ENCODE measurements at regions not wholly inside any gene's neighbourhood (a gene's known extent, or its start where the extent isn't known, plus 50 kb on each side); places are given as distances from the start of the nearest gene placed in this dataset.

DNA sequence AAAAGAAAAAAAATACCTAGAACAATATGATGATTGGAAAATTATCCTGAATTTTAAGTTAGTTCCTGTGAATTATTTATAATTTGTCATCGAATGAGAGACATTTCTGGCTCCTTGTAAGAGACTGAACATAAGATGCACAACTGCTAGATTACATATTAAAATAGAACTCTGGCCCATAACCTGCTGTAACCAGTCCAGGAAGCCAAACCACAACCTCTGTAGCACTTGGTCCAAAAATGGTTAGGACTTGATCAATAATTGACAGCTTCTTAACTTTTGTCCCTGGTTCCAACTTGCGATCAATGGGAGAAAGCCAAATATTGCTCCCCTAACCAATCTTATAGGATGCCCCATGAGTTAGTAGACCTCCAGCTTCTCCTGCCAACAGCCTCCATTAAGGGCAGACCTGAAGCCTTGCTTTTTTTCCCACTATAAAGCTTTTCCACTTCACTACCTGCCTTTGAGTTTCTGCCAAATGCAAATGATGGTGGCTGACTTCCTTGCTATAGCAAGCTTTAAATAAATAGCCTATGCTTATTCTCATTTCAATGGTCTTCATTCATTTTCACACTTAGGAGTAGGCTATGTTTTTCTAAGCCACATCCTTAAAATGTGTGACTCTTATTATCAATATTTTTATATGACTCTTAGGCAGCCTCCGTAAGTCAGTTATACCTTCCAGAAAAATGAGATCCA, 224.0 kb upstream of the ARHGEF26 start (continued):
- peak; percentile 33 for TF ChIP-seq MEF2B (IDR thresholded peaks at IDR 0.05; ENCODE audit: partially characterized antibody, poor library complexity, severe bottlenecking)
- TF ChIP-seq, protein P1, sequence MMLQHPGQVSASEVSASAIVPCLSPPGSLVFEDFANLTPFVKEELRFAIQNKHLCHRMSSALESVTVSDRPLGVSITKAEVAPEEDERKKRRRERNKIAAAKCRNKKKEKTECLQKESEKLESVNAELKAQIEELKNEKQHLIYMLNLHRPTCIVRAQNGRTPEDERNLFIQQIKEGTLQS (IDR thresholded peaks at IDR 0.05; ENCODE audit: borderline replicate concordance, extremely low read depth, low read depth, low read length): no peak
- TF ChIP-seq BCL11A (IDR thresholded peaks at IDR 0.05; ENCODE audit: low read depth, low read length): no peak
- TF ChIP-seq POLR2A (IDR thresholded peaks at IDR 0.05; ENCODE audit: low read depth, low read length): no peak
- TF ChIP-seq HDGF (IDR thresholded peaks at IDR 0.05): no peak
- no peak for TF ChIP-seq SPI1 (IDR thresholded peaks at IDR 0.05; ENCODE audit: borderline replicate concordance, insufficient read depth, low read depth, low read length)
- no peak for TF ChIP-seq POU2F2 (IDR thresholded peaks at IDR 0.05; ENCODE audit: borderline replicate concordance, low read depth, low read length)
- no peak for TF ChIP-seq RB1 (IDR thresholded peaks at IDR 0.05; ENCODE audit: borderline replicate concordance)
- TF ChIP-seq NFYB (IDR thresholded peaks at IDR 0.05; ENCODE audit: insufficient read depth, low read depth, low read length): no peak
- peak; percentile 25; the same call in 1 of the 2 replicates for TF ChIP-seq DPF2 (IDR thresholded peaks at IDR 0.05)
- peak; percentile 53; the same call in 1 of the 2 replicates for TF ChIP-seq IKZF1 (conservative IDR thresholded peaks at IDR 0.05)
- no peak for TF ChIP-seq SIX5 (IDR thresholded peaks at IDR 0.05; ENCODE audit: low read depth, low read length, severe bottlenecking)
- TF ChIP-seq MTA2 (IDR thresholded peaks at IDR 0.05; ENCODE audit: low read depth): peak; percentile 29
- TF ChIP-seq SUZ12 (IDR thresholded peaks at IDR 0.05; ENCODE audit: unreplicated experiment): no peak
- TF ChIP-seq NRF1 (conservative IDR thresholded peaks at IDR 0.05; ENCODE audit: low read depth, low read length): no peak
- TF ChIP-seq IKZF2 (IDR thresholded peaks at IDR 0.05): peak; percentile 44 to 57
- TF ChIP-seq RELA (IDR thresholded peaks at IDR 0.05; ENCODE audit: borderline replicate concordance, partially characterized antibody): no peak
- TF ChIP-seq, protein P2, sequence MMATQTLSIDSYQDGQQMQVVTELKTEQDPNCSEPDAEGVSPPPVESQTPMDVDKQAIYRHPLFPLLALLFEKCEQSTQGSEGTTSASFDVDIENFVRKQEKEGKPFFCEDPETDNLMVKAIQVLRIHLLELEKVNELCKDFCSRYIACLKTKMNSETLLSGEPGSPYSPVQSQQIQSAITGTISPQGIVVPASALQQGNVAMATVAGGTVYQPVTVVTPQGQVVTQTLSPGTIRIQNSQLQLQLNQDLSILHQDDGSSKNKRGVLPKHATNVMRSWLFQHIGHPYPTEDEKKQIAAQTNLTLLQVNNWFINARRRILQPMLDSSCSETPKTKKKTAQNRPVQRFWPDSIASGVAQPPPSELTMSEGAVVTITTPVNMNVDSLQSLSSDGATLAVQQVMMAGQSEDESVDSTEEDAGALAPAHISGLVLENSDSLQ (IDR thresholded peaks at IDR 0.05): 0 out of 2 replicates have a peak, but pooled peaks have one; percentile 8

Measured in GM12878 (cell line).